CD14-positive monocyte (primary cell): ENCODE measurements at regions not wholly inside any gene's neighbourhood (a gene's known extent, or its start where the extent isn't known, plus 50 kb on each side); places are given as distances from the start of the nearest gene placed in this dataset.

Experiments
- DNase-seq, 3 donors: peaks; one replicate each; pipeline ENCODE4 v3.0.0-alpha.2; 2011 to 2022
- H2AFZ ChIP-seq: 2 replicates; pipeline ENCODE4 v1.6.0; 2012; ENCODE audit warnings: mild to moderate bottlenecking, low read depth, low read length, inconsistent platforms; ENCODE audit not compliant: insufficient read depth, poor library complexity, severe bottlenecking
- H3K27ac ChIP-seq, 2 donors: 1 replicate in 1 of 2; 2 replicates in 1 of 2; pipeline ENCODE4 v1.5.1; 2012 to 2013; ENCODE audit warnings: low read length in 2 of 2, control low read depth in 1 of 2, inconsistent platforms in 1 of 2, low read depth in 1 of 2, mild to moderate bottlenecking in 1 of 2
- H3K27me3 ChIP-seq, 2 donors: one replicate each; pipeline versions ENCODE4 v1.6.0 to v1.6.1; 2011 to 2013; ENCODE audit warnings: low read length in 2 of 2; ENCODE audit not compliant: control insufficient read depth in 2 of 2, insufficient read depth in 2 of 2
- H3K36me3 ChIP-seq, 2 donors: replicated peaks in 1 of 2; 1 replicate in 1 of 2; 2 replicates in 1 of 2; pipeline versions ENCODE4 v1.5.1 to v1.6.1; 2012 to 2013; ENCODE audit warnings: low read length in 2 of 2, control low read depth in 1 of 2, inconsistent platforms in 1 of 2, mild to moderate bottlenecking in 1 of 2; ENCODE audit not compliant: insufficient read depth in 2 of 2, control insufficient read depth in 1 of 2
- H3K4me1 ChIP-seq, 2 donors: 1 replicate in 1 of 2; 2 replicates in 1 of 2; pipeline versions ENCODE4 v1.5.1 to v1.6.1; 2012 to 2013; ENCODE audit warnings: low read length in 2 of 2, control low read depth in 1 of 2, inconsistent platforms in 1 of 2, mild to moderate bottlenecking in 1 of 2, moderate library complexity in 1 of 2; ENCODE audit not compliant: insufficient read depth in 2 of 2, control insufficient read depth in 1 of 2
- H3K4me2 ChIP-seq: replicated peaks from 2 replicates; pipeline ENCODE3; 2012; ENCODE audit warnings: low read length, moderate library complexity, mild to moderate bottlenecking; ENCODE audit not compliant: poor library complexity, severe bottlenecking; ENCODE audit errors: extremely low read depth
- H3K4me3 ChIP-seq, 3 experiments: fragments of 200-600 bp in 1 of 3; sonication (generic) in 1 of 3; replicated peaks in 1 of 3; 1 replicate in 2 of 3; 2 replicates in 1 of 3; pipeline ENCODE4 v1.5.1; 2011 to 2013; ENCODE audit warnings: low read length in 3 of 3, mild to moderate bottlenecking in 3 of 3, control low read depth in 2 of 3, low read depth in 2 of 3, inconsistent platforms in 1 of 3, moderate library complexity in 1 of 3
- H3K79me2 ChIP-seq: 2 replicates; pipeline ENCODE4 v1.6.0; 2012; ENCODE audit warnings: mild to moderate bottlenecking, control low read depth, inconsistent platforms, low read length, moderate library complexity; ENCODE audit not compliant: insufficient read depth
- H3K9ac ChIP-seq: 2 replicates; pipeline ENCODE4 v1.6.0; 2017; ENCODE audit warnings: low read length, mild to moderate bottlenecking; ENCODE audit not compliant: insufficient read depth, poor library complexity, severe bottlenecking
- H3K9me3 ChIP-seq, 2 donors: replicated peaks in 1 of 2; 1 replicate in 1 of 2; 2 replicates in 1 of 2; pipeline versions ENCODE4 v1.5.1 to v1.6.1; 2012 to 2013; ENCODE audit warnings: low read length in 2 of 2, control low read depth in 1 of 2; ENCODE audit not compliant: control insufficient read depth in 1 of 2, insufficient read depth in 1 of 2
- H4K20me1 ChIP-seq: 2 replicates; pipeline ENCODE4 v1.6.0; 2012; ENCODE audit warnings: mild to moderate bottlenecking, low read length, control low read depth, moderate library complexity; ENCODE audit not compliant: insufficient read depth
- H3K27ac Mint-ChIP-seq, 7 donors: one replicate each; pipeline ENCODE4 v1.8.0; 2020; ENCODE audit warnings: mild to moderate bottlenecking in 7 of 7, mixed read lengths in 7 of 7, moderate library complexity in 6 of 7, inconsistent platforms in 2 of 7
- H3K27me3 Mint-ChIP-seq, 3 donors: one replicate each; pipeline ENCODE4 v1.8.0; 2021 to 2022; ENCODE audit warnings: low read depth in 3 of 3, mild to moderate bottlenecking in 3 of 3, mixed read lengths in 3 of 3, moderate library complexity in 3 of 3, inconsistent platforms in 1 of 3
- H3K36me3 Mint-ChIP-seq, 2 donors: one replicate each; pipeline ENCODE4 v1.8.0; 2020; ENCODE audit warnings: mixed read lengths in 2 of 2, inconsistent platforms in 1 of 2, mild to moderate bottlenecking in 1 of 2
- H3K4me1 Mint-ChIP-seq: one replicate; pipeline ENCODE4 v1.8.0; 2020; ENCODE audit warnings: mild to moderate bottlenecking, mixed read lengths
- H3K4me3 Mint-ChIP-seq, 2 donors: one replicate each; pipeline ENCODE4 v1.8.0; 2020; ENCODE audit warnings: mild to moderate bottlenecking in 2 of 2, mixed read lengths in 2 of 2, moderate library complexity in 1 of 2
- H3K9me3 Mint-ChIP-seq, 7 donors: one replicate each; pipeline ENCODE4 v1.8.0; 2020 to 2022; ENCODE audit warnings: mixed read lengths in 7 of 7, mild to moderate bottlenecking in 6 of 7, moderate library complexity in 6 of 7, inconsistent platforms in 2 of 7
- CTCF ChIP-seq: fragments of 200-600 bp; IDR thresholded peaks from one replicate; pipeline ENCODE4 v1.8.0; 2022; ENCODE audit warnings: antibody characterized with exemption, mild to moderate bottlenecking
- WGBS: methylation state at CpG from one replicate; pipeline ENCODE4 v1.1.5; 2013; ENCODE audit warnings: missing lambda C conversion rate; ENCODE audit not compliant: insufficient coverage; 5-methylcytosine and 5-hydroxymethylcytosine counted together
- intact Hi-C, 2 donors: fragments of 100-400 bp; cut with micrococcal nuclease; formaldehyde crosslinking; loops; one replicate each; pipeline versions ENCODE4 v1.15.0 to v1.15.1; 2023

GRCh38 chr4:14667624-14668151 is 334.6 kb upstream of the CPEB2 start:
- H3K36me3 ChIP-seq, result no peaks in the 10 kb centered on the region
- no peaks in the 10 kb centered on the region for H3K4me1 ChIP-seq
- no peaks in the 10 kb centered on the region for H4K20me1 ChIP-seq
- Mint-ChIP-seq H3K27ac (no peak overlapping the region), H3K4me3 (no peak overlapping the region), H3K4me1 (no peaks in the 10 kb centered on the region), H3K9me3 (peaks cover 7 to 22% (median 13%) of the 10 kb centered on the region in 7 donors), H3K36me3 (no peaks in the 10 kb centered on the region), H3K27me3 (peaks cover 0 to 2% (median 0%) of the 10 kb centered on the region in 3 donors)
- no peaks in the 10 kb centered on the region for H3K27me3 ChIP-seq
- WGBS, result 86% methylated on average over 1 of the region's 2 CpGs
- no peak overlapping the region for H3K27ac ChIP-seq
- intact Hi-C loops, result no loop called here
- H3K79me2 ChIP-seq, result no peaks in the 10 kb centered on the region
- H2AFZ ChIP-seq, result no peak overlapping the region
- H3K4me2 ChIP-seq, result no peak overlapping the region
- H3K4me3 ChIP-seq, result no peak overlapping the region
- H3K9ac ChIP-seq, result no peak overlapping the region
- peaks cover 5 to 16% of the 10 kb centered on the region in 2 donors for H3K9me3 ChIP-seq
- DNase-seq, result no peak
- TF ChIP-seq CTCF, result no peak

DNA sequence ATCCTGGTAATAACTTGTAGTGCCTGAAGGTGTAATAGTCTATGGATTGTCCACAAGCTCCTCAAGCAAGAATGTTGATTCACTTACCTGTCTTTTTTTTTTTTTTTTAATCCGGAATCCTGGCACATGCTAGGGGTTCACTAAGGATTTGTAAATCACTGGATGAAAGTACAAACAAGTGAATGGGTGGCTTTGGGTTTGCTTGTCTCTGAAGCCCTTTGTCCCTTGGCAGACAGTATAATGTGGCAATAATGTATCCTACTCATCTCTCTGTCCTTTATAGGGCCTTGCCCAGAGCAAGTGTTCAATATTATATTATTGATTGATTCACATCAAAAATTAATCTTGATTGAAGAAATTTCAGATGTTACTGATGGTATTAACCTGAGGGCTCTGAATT is 334.0 kb upstream of the CPEB2 start:
- H3K4me3 Mint-ChIP-seq, result no peak overlapping the region
- no peaks in the 10 kb centered on the region for H3K4me1 Mint-ChIP-seq
- no peak overlapping the region for H3K27ac Mint-ChIP-seq

More for the DNA sequence above, 334.0 kb upstream of the CPEB2 start:
- Histone ChIP-seq H3K9ac (no peak overlapping the region), H3K4me1 (no peaks in the 10 kb centered on the region), H3K4me3 (no peak overlapping the region), H3K27ac (no peak overlapping the region), H3K9me3 (peaks cover 5 to 16% of the 10 kb centered on the region in 2 donors), H4K20me1 (no peaks in the 10 kb centered on the region), H2AFZ (no peak overlapping the region), H3K4me2 (no peak overlapping the region), H3K36me3 (no peaks in the 10 kb centered on the region), H3K79me2 (no peaks in the 10 kb centered on the region), H3K27me3 (no peaks in the 10 kb centered on the region)
- Mint-ChIP-seq H3K9me3 (peaks cover 7 to 22% (median 18%) of the 10 kb centered on the region in 7 donors), H3K27me3 (peaks cover 0 to 2% (median 0%) of the 10 kb centered on the region in 3 donors), H3K36me3 (no peaks in the 10 kb centered on the region)
- no peak for TF ChIP-seq CTCF
- intact Hi-C loops, result no loop called here
- WGBS, result no CpG with 5 or more reads among the region's 1 CpG
- no peak for DNase-seq
